Peyer's patch (tissue), 4 donors: ENCODE measurements at regions not wholly inside any gene's neighbourhood (a gene's known extent, or its start where the extent isn't known, plus 50 kb on each side); places are given as distances from the start of the nearest gene placed in this dataset.

Source experiments
- POLR2A ChIP-seq, 2 donors: fragments of 450-650 bp; IDR thresholded peaks; one replicate each; pipeline ENCODE4 v1.5.1; 2017; ENCODE audit warnings: antibody characterized with exemption in 2 of 2, mild to moderate bottlenecking in 2 of 2, moderate library complexity in 2 of 2
- TF ChIP-seq, protein P1 (sequence below), 6 experiments: fragments of 450-650 bp in 4 of 6; fragments of 200-600 bp in 2 of 6; sonication (generic) in 1 of 6; IDR thresholded peaks; one replicate each; pipeline ENCODE4 v1.5.1; 2017 to 2019; ENCODE audit warnings: antibody characterized with exemption in 6 of 6, mild to moderate bottlenecking in 3 of 6, moderate library complexity in 1 of 6

DNA sequence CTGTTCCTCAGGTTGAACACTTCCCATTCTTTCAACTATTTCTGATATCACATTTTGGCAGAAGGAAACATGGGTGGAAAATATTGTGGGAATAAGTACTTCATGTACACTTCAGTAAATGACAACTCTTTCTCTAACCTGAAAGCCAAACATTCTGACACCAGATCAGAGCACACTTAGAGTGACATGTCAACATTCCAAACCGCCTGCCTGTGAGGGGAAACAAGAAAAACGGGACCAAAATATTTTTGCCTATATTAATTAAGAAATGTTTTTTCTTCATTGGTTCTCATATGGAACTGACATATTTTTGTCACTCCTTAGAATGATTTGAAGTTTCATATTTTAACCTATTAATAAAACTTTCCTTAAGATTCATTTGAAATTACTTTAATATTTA lies 483.1 kb downstream of the MAFB start:
- TF ChIP-seq, protein P1, sequence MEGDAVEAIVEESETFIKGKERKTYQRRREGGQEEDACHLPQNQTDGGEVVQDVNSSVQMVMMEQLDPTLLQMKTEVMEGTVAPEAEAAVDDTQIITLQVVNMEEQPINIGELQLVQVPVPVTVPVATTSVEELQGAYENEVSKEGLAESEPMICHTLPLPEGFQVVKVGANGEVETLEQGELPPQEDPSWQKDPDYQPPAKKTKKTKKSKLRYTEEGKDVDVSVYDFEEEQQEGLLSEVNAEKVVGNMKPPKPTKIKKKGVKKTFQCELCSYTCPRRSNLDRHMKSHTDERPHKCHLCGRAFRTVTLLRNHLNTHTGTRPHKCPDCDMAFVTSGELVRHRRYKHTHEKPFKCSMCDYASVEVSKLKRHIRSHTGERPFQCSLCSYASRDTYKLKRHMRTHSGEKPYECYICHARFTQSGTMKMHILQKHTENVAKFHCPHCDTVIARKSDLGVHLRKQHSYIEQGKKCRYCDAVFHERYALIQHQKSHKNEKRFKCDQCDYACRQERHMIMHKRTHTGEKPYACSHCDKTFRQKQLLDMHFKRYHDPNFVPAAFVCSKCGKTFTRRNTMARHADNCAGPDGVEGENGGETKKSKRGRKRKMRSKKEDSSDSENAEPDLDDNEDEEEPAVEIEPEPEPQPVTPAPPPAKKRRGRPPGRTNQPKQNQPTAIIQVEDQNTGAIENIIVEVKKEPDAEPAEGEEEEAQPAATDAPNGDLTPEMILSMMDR (IDR thresholded peaks at IDR 0.05), result no peak
- no peak for TF ChIP-seq POLR2A (IDR thresholded peaks at IDR 0.05)
